ENCODE measurements at regions not wholly inside any gene's neighbourhood (a gene's known extent, or its start where the extent isn't known, plus 50 kb on each side); places are given as distances from the start of the nearest gene placed in this dataset.

DNA sequence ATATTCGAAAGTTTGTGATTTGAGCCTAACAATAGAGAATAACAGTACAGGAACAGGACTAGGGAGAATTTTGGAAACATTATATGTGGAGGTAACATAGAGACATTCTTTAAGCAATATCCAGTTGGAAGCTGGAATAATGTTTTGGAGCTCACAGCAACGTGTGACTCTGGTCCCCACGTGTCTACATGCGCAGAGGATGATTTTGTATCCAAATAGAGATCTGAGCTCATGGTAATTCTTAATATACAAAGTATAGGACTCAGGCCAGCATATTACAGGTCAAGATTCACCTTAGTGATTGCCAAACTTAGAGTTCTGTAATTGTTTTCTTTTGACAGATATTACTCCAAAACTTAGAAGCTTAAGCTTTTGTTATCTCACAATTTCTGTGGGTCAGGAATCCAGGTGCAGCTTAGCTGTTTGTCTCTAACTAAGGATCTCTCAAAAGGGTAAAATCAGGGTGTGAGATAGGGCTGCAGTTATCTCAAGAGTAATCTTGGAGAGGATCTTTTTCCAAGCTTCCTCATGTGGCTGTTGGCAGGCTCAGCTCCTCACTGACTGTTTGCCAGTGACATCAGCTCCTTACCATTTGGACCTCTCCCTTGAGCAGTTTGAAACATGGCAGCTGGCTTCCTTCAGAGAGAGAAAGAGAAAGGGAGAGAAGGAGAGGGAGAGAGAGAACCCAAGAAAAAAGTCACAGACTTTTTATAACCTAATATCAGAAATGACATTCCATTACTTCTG lies 272.0 kb upstream of the ZNF462 start:
- H3K27ac ChIP-seq: no peak overlapping the region
- no peaks in the 10 kb centered on the region for H3K4me1 ChIP-seq (ENCODE audit: control insufficient read depth in 1 of 2, low read depth in 2 of 2)
- no peak overlapping the region for H3K4me3 ChIP-seq
- ATAC-seq (ENCODE audit: insufficient number of reproducible peaks, low FRiP score, low read depth) (no peak), DNase-seq (ENCODE audit: low spot score) (no peak)
- TF ChIP-seq, protein P1, sequence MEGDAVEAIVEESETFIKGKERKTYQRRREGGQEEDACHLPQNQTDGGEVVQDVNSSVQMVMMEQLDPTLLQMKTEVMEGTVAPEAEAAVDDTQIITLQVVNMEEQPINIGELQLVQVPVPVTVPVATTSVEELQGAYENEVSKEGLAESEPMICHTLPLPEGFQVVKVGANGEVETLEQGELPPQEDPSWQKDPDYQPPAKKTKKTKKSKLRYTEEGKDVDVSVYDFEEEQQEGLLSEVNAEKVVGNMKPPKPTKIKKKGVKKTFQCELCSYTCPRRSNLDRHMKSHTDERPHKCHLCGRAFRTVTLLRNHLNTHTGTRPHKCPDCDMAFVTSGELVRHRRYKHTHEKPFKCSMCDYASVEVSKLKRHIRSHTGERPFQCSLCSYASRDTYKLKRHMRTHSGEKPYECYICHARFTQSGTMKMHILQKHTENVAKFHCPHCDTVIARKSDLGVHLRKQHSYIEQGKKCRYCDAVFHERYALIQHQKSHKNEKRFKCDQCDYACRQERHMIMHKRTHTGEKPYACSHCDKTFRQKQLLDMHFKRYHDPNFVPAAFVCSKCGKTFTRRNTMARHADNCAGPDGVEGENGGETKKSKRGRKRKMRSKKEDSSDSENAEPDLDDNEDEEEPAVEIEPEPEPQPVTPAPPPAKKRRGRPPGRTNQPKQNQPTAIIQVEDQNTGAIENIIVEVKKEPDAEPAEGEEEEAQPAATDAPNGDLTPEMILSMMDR (IDR thresholded peaks at IDR 0.05): no peak
- no peaks in the 10 kb centered on the region for H3K36me3 ChIP-seq
- no peaks in the 10 kb centered on the region for H3K27me3 ChIP-seq (replicated peaks; ENCODE audit: insufficient read depth)
- H3K9me3 ChIP-seq: no peaks in the 10 kb centered on the region

- TF ChIP-seq, protein P1 (IDR thresholded peaks at IDR 0.05): no peak
- Histone ChIP-seq H3K4me1 (ENCODE audit: control insufficient read depth in 1 of 2, low read depth in 2 of 2) (no peaks in the 10 kb centered on the region), H3K9me3 (no peaks in the 10 kb centered on the region), H3K27ac (no peak overlapping the region), H3K36me3 (no peaks in the 10 kb centered on the region), H3K4me3 (no peak overlapping the region), H3K27me3 (replicated peaks; ENCODE audit: insufficient read depth) (no peaks in the 10 kb centered on the region)
- DNase-seq (ENCODE audit: low spot score) (no peak), ATAC-seq (ENCODE audit: insufficient number of reproducible peaks, low FRiP score, low read depth) (no peak)
Measured at GRCh38 chr9:106593201-106593600, 269.8 kb upstream of the ZNF462 start.

- no peak for ATAC-seq (ENCODE audit: insufficient number of reproducible peaks, low FRiP score, low read depth)
- no peaks in the 10 kb centered on the region for H3K9me3 ChIP-seq
- TF ChIP-seq, protein P1 (IDR thresholded peaks at IDR 0.05): no peak
- no peaks in the 10 kb centered on the region for H3K27me3 ChIP-seq (replicated peaks; ENCODE audit: insufficient read depth)
- H3K4me1 ChIP-seq (ENCODE audit: control insufficient read depth in 1 of 2, low read depth in 2 of 2): no peaks in the 10 kb centered on the region
- H3K36me3 ChIP-seq: no peaks in the 10 kb centered on the region
- no peak overlapping the region for H3K4me3 ChIP-seq
- no peak for DNase-seq (ENCODE audit: low spot score)
- H3K27ac ChIP-seq: no peak overlapping the region
Measured at GRCh38 chr9:106596984-106597383, 266.0 kb upstream of the ZNF462 start.

GRCh38 chr9:106600955-106601560 lies 261.9 kb upstream of the ZNF462 start:
- DNase-seq (ENCODE audit: low spot score) (no peak), ATAC-seq (ENCODE audit: insufficient number of reproducible peaks, low FRiP score, low read depth) (no peak)
- TF ChIP-seq, protein P1 (IDR thresholded peaks at IDR 0.05): no peak
- Histone ChIP-seq H3K27ac (no peak overlapping the region), H3K36me3 (no peaks in the 10 kb centered on the region), H3K9me3 (no peaks in the 10 kb centered on the region), H3K4me1 (ENCODE audit: control insufficient read depth in 1 of 2, low read depth in 2 of 2) (no peaks in the 10 kb centered on the region), H3K4me3 (no peak overlapping the region), H3K27me3 (replicated peaks; ENCODE audit: insufficient read depth) (no peaks in the 10 kb centered on the region)

- TF ChIP-seq, protein P1 (IDR thresholded peaks at IDR 0.05): no peak
- no peak for DNase-seq (ENCODE audit: low spot score)
- no peaks in the 10 kb centered on the region for H3K9me3 ChIP-seq
- no peaks in the 10 kb centered on the region for H3K36me3 ChIP-seq
- no peaks in the 10 kb centered on the region for H3K4me1 ChIP-seq (ENCODE audit: control insufficient read depth in 1 of 2, low read depth in 2 of 2)
- H3K27me3 ChIP-seq (replicated peaks; ENCODE audit: insufficient read depth): no peaks in the 10 kb centered on the region
- H3K27ac ChIP-seq: no peak overlapping the region
- no peak for ATAC-seq (ENCODE audit: insufficient number of reproducible peaks, low FRiP score, low read depth)
- no peak overlapping the region for H3K4me3 ChIP-seq
Measured at GRCh38 chr9:106602344-106602743, 260.6 kb upstream of the ZNF462 start.
